Trophoblast cell (in vitro differentiated cells and primary cell): ENCODE measurements at regions not wholly inside any gene's neighbourhood (a gene's known extent, or its start where the extent isn't known, plus 50 kb on each side); places are given as distances from the start of the nearest gene placed in this dataset.

Experiments
- DNase-seq, 2 donors: peaks; one replicate each; pipeline ENCODE4 v3.0.0-alpha.2; 2016
- H2AFZ ChIP-seq: 2 replicates; pipeline ENCODE4 v1.6.1; 2013; ENCODE audit warnings: low read length, moderate library complexity, mild to moderate bottlenecking; ENCODE audit not compliant: insufficient read depth, poor library complexity
- H2AK5ac ChIP-seq: 2 replicates; pipeline ENCODE4 v1.6.1; 2013; ENCODE audit warnings: mild to moderate bottlenecking, low read length
- H2BK120ac ChIP-seq: 2 replicates; pipeline ENCODE4 v1.6.1; 2013; ENCODE audit warnings: low read length, mild to moderate bottlenecking, moderate library complexity; ENCODE audit not compliant: insufficient read depth, poor library complexity
- H2BK12ac ChIP-seq: 2 replicates; pipeline ENCODE4 v1.6.1; 2013; ENCODE audit warnings: mild to moderate bottlenecking, low read length, moderate library complexity
- H2BK5ac ChIP-seq: 2 replicates; pipeline ENCODE4 v1.6.1; 2013; ENCODE audit warnings: low read length, low read depth, moderate library complexity, mild to moderate bottlenecking; ENCODE audit not compliant: poor library complexity
- H3K14ac ChIP-seq: 2 replicates; pipeline ENCODE4 v1.6.1; 2013; ENCODE audit warnings: mild to moderate bottlenecking, low read length
- H3K18ac ChIP-seq: 2 replicates; pipeline ENCODE4 v1.6.1; 2013; ENCODE audit warnings: mild to moderate bottlenecking, low read length
- H3K23ac ChIP-seq: 2 replicates; pipeline ENCODE4 v1.6.1; 2013; ENCODE audit warnings: low read length
- H3K27ac ChIP-seq: 2 replicates; pipeline ENCODE4 v1.5.1; 2013; ENCODE audit warnings: low read depth, mild to moderate bottlenecking, inconsistent platforms, low read length, moderate library complexity
- H3K27me3 ChIP-seq: 2 replicates; pipeline ENCODE4 v1.6.1; 2013; ENCODE audit warnings: inconsistent platforms, mild to moderate bottlenecking, low read length, moderate library complexity; ENCODE audit not compliant: insufficient read depth
- H3K36me3 ChIP-seq, 2 experiments: 1 replicate in 1 of 2; 2 replicates in 1 of 2; pipeline ENCODE4 v1.6.1; 2013; ENCODE audit warnings: low read length in 2 of 2, mild to moderate bottlenecking in 2 of 2, moderate library complexity in 1 of 2; ENCODE audit not compliant: insufficient read depth in 2 of 2, control insufficient read depth in 1 of 2
- H3K4ac ChIP-seq: 2 replicates; pipeline ENCODE4 v1.6.1; 2013; ENCODE audit warnings: low read depth, mild to moderate bottlenecking, low read length, moderate library complexity
- H3K4me1 ChIP-seq, 2 experiments: 1 replicate in 1 of 2; 2 replicates in 1 of 2; pipeline ENCODE4 v1.6.1; 2013; ENCODE audit warnings: low read length in 2 of 2, mild to moderate bottlenecking in 2 of 2, moderate library complexity in 1 of 2; ENCODE audit not compliant: insufficient read depth in 2 of 2, control insufficient read depth in 1 of 2
- H3K4me2 ChIP-seq: 2 replicates; pipeline ENCODE4 v1.6.1; 2013; ENCODE audit warnings: inconsistent platforms, mild to moderate bottlenecking, low read length, moderate library complexity
- H3K4me3 ChIP-seq: 2 replicates; pipeline ENCODE4 v1.5.1; 2013; ENCODE audit warnings: mild to moderate bottlenecking, low read depth, low read length, inconsistent platforms
- H3K79me1 ChIP-seq: one replicate; pipeline ENCODE4 v1.6.1; 2013; ENCODE audit warnings: low read length
- H3K79me2 ChIP-seq: 2 replicates; pipeline ENCODE4 v1.6.1; 2013; ENCODE audit warnings: low read length, mild to moderate bottlenecking; ENCODE audit not compliant: control insufficient read depth, insufficient read depth, poor library complexity
- H3K9ac ChIP-seq: 2 replicates; pipeline ENCODE4 v1.6.1; 2013; ENCODE audit warnings: mild to moderate bottlenecking, low read length
- H3K9me3 ChIP-seq: 2 replicates; pipeline ENCODE4 v1.6.1; 2013; ENCODE audit warnings: low read depth, mild to moderate bottlenecking, control low read depth, inconsistent platforms, low read length; ENCODE audit not compliant: insufficient read depth
- H4K12ac ChIP-seq: 2 replicates; pipeline ENCODE4 v1.6.1; 2013; ENCODE audit warnings: low read depth, mild to moderate bottlenecking, low read length, moderate library complexity
- H4K8ac ChIP-seq: 2 replicates; pipeline ENCODE4 v1.6.1; 2013; ENCODE audit warnings: low read depth, mild to moderate bottlenecking, low read length, moderate library complexity
- H4K91ac ChIP-seq: one replicate; pipeline ENCODE4 v1.6.1; 2013; ENCODE audit warnings: low read depth, mild to moderate bottlenecking, low read length, moderate library complexity
- WGBS: extraction: QIAGEN DNeasy Blood & Tissue Kit; methylation state at CpG from one replicate; pipeline ENCODE4 v1.1.7; 2013; ENCODE audit warnings: missing lambda C conversion rate; ENCODE audit not compliant: insufficient read length, insufficient coverage; ENCODE audit errors: extremely low coverage; 5-methylcytosine and 5-hydroxymethylcytosine counted together

GRCh38 chr13:85500696-85501256, 298.4 kb downstream of the SLITRK6 start:
- Histone ChIP-seq H3K9ac (no peak overlapping the region), H3K36me3 (no peaks in the 10 kb centered on the region), H3K4ac (no peak overlapping the region), H4K91ac (no peak overlapping the region), H3K4me2 (no peak overlapping the region), H3K9me3 (no peaks in the 10 kb centered on the region), H4K12ac (no peak overlapping the region), H2BK12ac (no peak overlapping the region), H2AK5ac (no peak overlapping the region), H3K79me1 (peaks cover 18% of the 10 kb centered on the region), H3K23ac (no peak overlapping the region), H4K8ac (no peak overlapping the region), H3K27ac (peak overlapping the region; percentile 56), H3K4me3 (no peak overlapping the region), H3K14ac (no peak overlapping the region), H3K27me3 (no peaks in the 10 kb centered on the region), H3K18ac (no peak overlapping the region), H2BK5ac (no peak overlapping the region), H2BK120ac (no peak overlapping the region), H2AFZ (no peak overlapping the region), H3K79me2 (no peaks in the 10 kb centered on the region), H3K4me1 (peaks cover 0 to 7% of the 10 kb centered on the region in 2 experiments)
- no CpG with 5 or more reads among the region's 3 CpGs for WGBS
- DNase-seq, result peak in 1 of 2 donors; percentile 29

DNA sequence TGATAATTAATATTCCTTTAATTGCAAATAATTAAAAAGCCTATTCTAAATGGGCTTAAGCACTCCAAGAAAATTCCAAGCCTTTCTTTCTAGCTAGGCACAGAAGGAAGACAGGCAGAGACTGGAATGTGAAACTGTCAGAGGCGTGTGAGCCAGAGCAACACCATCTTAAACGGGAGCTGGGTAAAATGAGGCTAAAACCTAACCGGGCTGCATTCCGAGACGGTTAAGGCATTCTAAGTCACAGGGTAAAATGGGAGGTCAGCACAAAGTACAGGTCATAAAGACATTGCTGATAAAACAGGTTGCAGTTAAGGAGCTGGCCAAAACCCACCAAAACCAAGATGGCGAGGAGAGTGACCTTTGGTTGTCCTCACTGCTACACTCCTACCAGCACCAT, 300.4 kb downstream of the SLITRK6 start:
- H3K14ac ChIP-seq, result no peak overlapping the region
- H2AFZ ChIP-seq, result no peak overlapping the region
- H3K36me3 ChIP-seq, result no peaks in the 10 kb centered on the region
- no peak overlapping the region for H3K18ac ChIP-seq
- no peak overlapping the region for H3K9ac ChIP-seq
- H3K79me1 ChIP-seq, result peaks cover 16% of the 10 kb centered on the region
- peaks cover 0 to 7% of the 10 kb centered on the region in 2 experiments for H3K4me1 ChIP-seq
- no peaks in the 10 kb centered on the region for H3K27me3 ChIP-seq
- no peaks in the 10 kb centered on the region for H3K9me3 ChIP-seq
- H4K12ac ChIP-seq, result no peak overlapping the region
- H2BK5ac ChIP-seq, result peak overlapping the region; percentile 86
- H3K27ac ChIP-seq, result peak overlapping the region; percentile 89
- H3K4me2 ChIP-seq, result no peak overlapping the region
- no peak overlapping the region for H3K4me3 ChIP-seq
- H2BK120ac ChIP-seq, result peak overlapping the region; percentile 90
- no peak overlapping the region for H2AK5ac ChIP-seq
- WGBS, result no CpG with 5 or more reads among the region's 6 CpGs
- peak overlapping the region; percentile 93 for H2BK12ac ChIP-seq
- H4K8ac ChIP-seq, result no peak overlapping the region
- H4K91ac ChIP-seq, result peak overlapping the region; percentile 61
- H3K23ac ChIP-seq, result no peak overlapping the region
- H3K79me2 ChIP-seq, result no peaks in the 10 kb centered on the region
- no peak overlapping the region for H3K4ac ChIP-seq
- peak; percentile 7 to 68 for DNase-seq

- WGBS, result no CpG with 5 or more reads among the region's 2 CpGs
- H4K12ac ChIP-seq, result no peak overlapping the region
These were observed 301.6 kb downstream of the SLITRK6 start for GRCh38 chr13:85497652-85498051.

DNA sequence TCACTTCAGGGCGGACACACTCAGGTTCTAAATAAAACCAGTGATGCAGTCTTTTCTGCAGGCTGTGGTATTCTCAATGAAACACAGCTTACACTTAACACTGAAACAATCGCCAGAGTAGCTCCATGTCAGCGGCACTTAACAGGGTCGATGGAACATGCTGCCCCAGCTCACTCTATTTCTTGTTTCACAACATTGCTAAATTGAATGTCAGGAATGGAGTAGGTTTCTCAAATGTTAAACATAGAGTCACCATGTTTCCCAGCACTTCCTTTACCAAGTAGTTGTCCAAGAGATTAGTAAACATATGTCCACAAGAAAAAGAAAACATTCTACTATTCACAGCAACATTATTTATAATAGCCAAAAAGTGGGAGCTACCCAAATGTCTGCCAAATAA, 306.9 kb downstream of the SLITRK6 start:
- H3K36me3 ChIP-seq, result no peaks in the 10 kb centered on the region
- H3K9me3 ChIP-seq, result no peaks in the 10 kb centered on the region
- peak overlapping the region; percentile 14 for H3K27ac ChIP-seq
- H4K91ac ChIP-seq, result no peak overlapping the region
- no peak overlapping the region for H2BK120ac ChIP-seq
- no peak overlapping the region for H3K4ac ChIP-seq
- H3K4me3 ChIP-seq, result no peak overlapping the region
- H3K4me1 ChIP-seq, result no peaks in the 10 kb centered on the region
- H3K79me1 ChIP-seq, result peaks cover 2% of the 10 kb centered on the region
- no peak for DNase-seq
- no peaks in the 10 kb centered on the region for H3K79me2 ChIP-seq
- no peak overlapping the region for H4K12ac ChIP-seq
- WGBS, result no CpG with 5 or more reads among the region's 4 CpGs
- H2AK5ac ChIP-seq, result no peak overlapping the region
- no peak overlapping the region for H4K8ac ChIP-seq
- H3K14ac ChIP-seq, result no peak overlapping the region
- no peak overlapping the region for H3K23ac ChIP-seq
- no peak overlapping the region for H2AFZ ChIP-seq
- no peaks in the 10 kb centered on the region for H3K27me3 ChIP-seq
- H3K18ac ChIP-seq, result no peak overlapping the region
- no peak overlapping the region for H3K4me2 ChIP-seq
- no peak overlapping the region for H2BK12ac ChIP-seq
- H2BK5ac ChIP-seq, result no peak overlapping the region
- no peak overlapping the region for H3K9ac ChIP-seq

More at GRCh38 chr13:85497652-85498051, 301.6 kb downstream of the SLITRK6 start:
- Histone ChIP-seq H3K9me3 (no peaks in the 10 kb centered on the region), H3K9ac (no peak overlapping the region), H3K18ac (no peak overlapping the region), H2BK120ac (no peak overlapping the region), H3K79me2 (no peaks in the 10 kb centered on the region), H2BK5ac (peak overlapping the region; percentile 93), H3K79me1 (peaks cover 13% of the 10 kb centered on the region), H3K27ac (no peak overlapping the region), H2AFZ (no peak overlapping the region), H3K4me3 (no peak overlapping the region), H3K4ac (no peak overlapping the region), H4K91ac (peak overlapping the region; percentile 95), H2BK12ac (no peak overlapping the region), H3K4me2 (no peak overlapping the region), H4K8ac (no peak overlapping the region), H3K4me1 (peaks cover 0 to 7% of the 10 kb centered on the region in 2 experiments), H3K14ac (no peak overlapping the region), H3K23ac (no peak overlapping the region), H3K36me3 (no peaks in the 10 kb centered on the region), H3K27me3 (no peaks in the 10 kb centered on the region), H2AK5ac (no peak overlapping the region)
- DNase-seq, result peak; percentile 5 to 70
